Esophagus muscularis mucosa (tissue), 4 donors: ENCODE measurements at regions not wholly inside any gene's neighbourhood (a gene's known extent, or its start where the extent isn't known, plus 50 kb on each side); places are given as distances from the start of the nearest gene placed in this dataset.

Source experiments
- DNase-seq: peaks from one replicate; pipeline ENCODE4 v3.0.0-alpha.2; 2017; ENCODE audit errors: extremely low spot score
- H3K27ac ChIP-seq, 4 donors: fragments of 200-600 bp; sonication (generic); replicated peaks in 1 of 4; 1 replicate in 3 of 4; 2 replicates in 1 of 4; pipeline ENCODE4 v1.5.1; 2016 to 2019; ENCODE audit warnings: mild to moderate bottlenecking in 1 of 4
- H3K27me3 ChIP-seq, 4 donors: fragments of 200-600 bp; sonication (generic); one replicate each; pipeline versions ENCODE4 v1.5.1 to v1.6.0; 2016 to 2019
- H3K36me3 ChIP-seq, 4 donors: fragments of 200-600 bp; sonication (generic); one replicate each; pipeline ENCODE4 v1.5.1; 2016 to 2019
- H3K4me1 ChIP-seq, 4 donors: fragments of 200-600 bp; sonication (generic); one replicate each; pipeline ENCODE4 v1.5.1; 2016 to 2019
- H3K4me3 ChIP-seq, 4 donors: fragments of 200-600 bp; sonication (generic); 1 replicate in 2 of 4; 2 replicates in 2 of 4; pipeline ENCODE4 v1.5.1; 2016 to 2019; ENCODE audit warnings: mild to moderate bottlenecking in 4 of 4, moderate library complexity in 1 of 4
- H3K9me3 ChIP-seq, 4 donors: fragments of 200-600 bp; sonication (generic); 1 replicate in 3 of 4; 2 replicates in 1 of 4; pipeline ENCODE4 v1.5.1; 2016 to 2019
- CTCF ChIP-seq, 3 experiments: fragments of 200-600 bp in 2 of 3; fragments of 450-650 bp in 1 of 3; sonication (generic) in 2 of 3; IDR thresholded peaks; one replicate each; pipeline ENCODE4 v1.5.1; 2017 to 2019; ENCODE audit warnings: antibody characterized with exemption in 3 of 3, mild to moderate bottlenecking in 2 of 3, moderate library complexity in 1 of 3
- EP300 ChIP-seq: sonication (generic); formaldehyde crosslinking; IDR thresholded peaks from one replicate; pipeline ENCODE4 v1.6.1; 2017; ENCODE audit warnings: antibody characterized with exemption
- POLR2A ChIP-seq: fragments of 450-650 bp; IDR thresholded peaks from one replicate; pipeline ENCODE4 v1.6.1; 2017; ENCODE audit warnings: antibody characterized with exemption, moderate library complexity, mild to moderate bottlenecking, low read depth
- POLR2AphosphoS5 ChIP-seq, 2 donors: sonication (generic); formaldehyde crosslinking; IDR thresholded peaks; one replicate each; pipeline ENCODE4 v1.6.1; 2017; ENCODE audit warnings: antibody characterized with exemption in 2 of 2
- WGBS: methylation state at CpG from one replicate; pipeline ENCODE4 v1.1.5; 2018; 5-methylcytosine and 5-hydroxymethylcytosine counted together
- intact Hi-C: fragments of 100-400 bp; cut with DNase I; formaldehyde crosslinking; loops from one replicate; pipeline ENCODE4 v1.15.1; 2023

DNA sequence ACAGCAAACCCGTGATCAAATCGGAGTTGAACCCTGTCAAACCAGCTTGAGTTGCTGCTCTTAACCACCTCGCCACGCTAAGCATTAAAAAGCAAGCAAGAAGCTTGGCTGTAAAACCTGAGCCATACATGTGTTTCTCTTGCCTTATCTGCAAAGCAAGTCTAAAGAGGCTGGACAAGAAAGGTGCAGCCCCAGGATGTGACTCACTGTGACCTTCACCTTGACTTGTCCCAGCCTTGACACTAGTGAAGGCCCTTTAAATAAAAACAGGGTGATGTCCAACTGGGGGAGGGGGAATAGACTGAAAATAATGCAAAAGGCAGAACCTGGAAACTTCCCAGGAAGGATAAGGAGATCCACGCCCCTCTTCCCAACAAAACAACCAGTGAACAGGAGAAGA is 127.6 kb upstream of the NPAS2 start:
- no peak overlapping the region for H3K4me3 ChIP-seq
- no peak for TF ChIP-seq CTCF (IDR thresholded peaks at IDR 0.05)
- TF ChIP-seq POLR2AphosphoS5 (IDR thresholded peaks at IDR 0.05) = no peak
- TF ChIP-seq EP300 = no peak
- no peak for TF ChIP-seq POLR2A
- peaks cover 0 to 22% (median 14%) of the 10 kb centered on the region in 4 donors for H3K9me3 ChIP-seq
- DNase-seq = peak; percentile 19
- H3K36me3 ChIP-seq = no peaks in the 10 kb centered on the region
- intact Hi-C loops = no loop called here
- no peak overlapping the region for H3K27ac ChIP-seq
- H3K4me1 ChIP-seq = no peaks in the 10 kb centered on the region
- no peaks in the 10 kb centered on the region for H3K27me3 ChIP-seq
- 94% methylated on average over 5 of the region's 5 CpGs for WGBS

DNA sequence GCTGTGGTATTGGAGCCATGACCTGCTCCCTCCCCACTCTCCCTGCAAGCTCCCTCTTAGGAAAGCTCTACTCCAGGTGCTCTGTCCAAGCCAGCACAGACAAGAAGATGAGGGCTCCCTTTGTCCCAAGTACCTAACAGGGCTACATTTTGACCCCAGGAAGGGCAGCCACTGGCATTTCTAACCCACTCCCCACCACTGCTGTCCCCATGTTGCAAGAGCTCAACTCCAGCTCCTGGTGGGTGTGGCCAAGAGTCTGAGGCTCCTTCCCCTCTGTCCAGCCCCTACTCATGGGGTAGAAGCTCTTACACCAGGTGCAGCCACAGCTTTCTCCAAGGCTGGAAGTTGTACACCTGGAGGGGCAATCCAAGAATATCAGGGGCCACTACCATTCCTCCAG is 127.0 kb upstream of the NPAS2 start:
- intact Hi-C loops = no loop called here
- H3K27ac ChIP-seq = no peak overlapping the region
- TF ChIP-seq CTCF (IDR thresholded peaks at IDR 0.05) = no peak
- TF ChIP-seq POLR2A = no peak
- TF ChIP-seq POLR2AphosphoS5 (IDR thresholded peaks at IDR 0.05) = no peak
- H3K4me3 ChIP-seq = no peak overlapping the region
- H3K4me1 ChIP-seq = no peaks in the 10 kb centered on the region
- H3K36me3 ChIP-seq = no peaks in the 10 kb centered on the region
- peak; percentile 70 for DNase-seq
- no peaks in the 10 kb centered on the region for H3K27me3 ChIP-seq
- H3K9me3 ChIP-seq = peaks cover 0 to 26% (median 15%) of the 10 kb centered on the region in 4 donors

DNA sequence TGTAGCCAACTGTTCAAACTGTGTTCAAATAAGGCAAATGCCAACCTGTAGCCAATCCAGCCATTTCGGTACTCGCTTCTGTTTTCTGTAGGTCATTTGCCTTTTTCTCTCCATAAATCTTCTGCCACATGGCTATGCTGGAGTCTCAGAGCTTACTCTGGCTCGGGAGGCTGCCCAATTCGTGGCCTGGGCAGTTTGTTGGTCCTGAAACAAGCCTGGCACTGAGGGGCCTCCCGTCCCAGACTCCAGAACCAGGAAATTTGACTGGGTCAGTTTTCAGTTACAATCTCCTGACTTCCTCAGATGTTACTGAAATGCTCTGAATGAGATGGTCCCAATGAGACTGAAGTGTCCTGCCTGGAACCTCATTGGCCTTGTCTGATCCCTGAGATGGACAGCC is 120.8 kb upstream of the NPAS2 start:
- H3K4me3 ChIP-seq = no peak overlapping the region
- intact Hi-C loops = no loop called here
- H3K36me3 ChIP-seq = no peaks in the 10 kb centered on the region
- H3K27me3 ChIP-seq = no peaks in the 10 kb centered on the region
- WGBS = 83% methylated on average over 5 of the region's 5 CpGs
- peaks cover 0 to 23% (median 15%) of the 10 kb centered on the region in 4 donors for H3K9me3 ChIP-seq
- peak; percentile 75 for DNase-seq
- TF ChIP-seq CTCF (IDR thresholded peaks at IDR 0.05) (no peak), EP300 (no peak), POLR2AphosphoS5 (IDR thresholded peaks at IDR 0.05) (no peak), POLR2A (no peak)
- no peak overlapping the region for H3K27ac ChIP-seq
- peaks cover 0 to 13% (median 12%) of the 10 kb centered on the region in 4 donors for H3K4me1 ChIP-seq

DNA sequence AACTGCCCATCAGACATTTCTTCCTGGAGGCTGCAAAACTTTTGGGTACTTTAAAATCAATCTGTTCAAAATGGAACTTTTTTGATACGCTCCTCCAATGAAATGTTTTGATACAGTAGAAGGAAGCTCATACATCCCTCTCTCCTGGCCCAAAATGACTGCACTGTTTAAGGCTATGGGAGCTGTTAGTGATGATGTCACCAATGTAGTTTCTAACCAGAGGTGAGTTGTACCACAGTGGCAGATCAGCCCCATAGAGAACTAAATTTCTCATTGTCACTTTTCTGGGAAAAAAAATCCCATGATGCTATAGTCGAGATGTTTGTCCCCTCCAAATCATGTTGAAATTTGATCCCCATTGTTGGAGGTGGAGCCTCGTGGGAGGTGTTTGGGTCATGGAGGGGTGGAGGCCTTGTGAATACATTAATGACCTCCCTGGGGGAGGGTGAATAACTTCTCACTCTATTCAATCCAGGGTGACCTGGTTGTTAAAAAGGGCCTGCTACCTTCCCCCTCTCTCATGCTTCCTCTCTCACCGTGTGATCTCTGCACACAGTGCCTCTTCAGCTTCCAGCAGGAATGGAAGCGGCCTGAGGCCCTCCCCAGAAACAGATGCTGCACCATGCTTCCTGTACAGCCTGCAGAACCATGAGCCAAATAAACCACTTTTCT is 117.4 kb upstream of the NPAS2 start:
- no peaks in the 10 kb centered on the region for H3K27me3 ChIP-seq
- H3K4me3 ChIP-seq = no peak overlapping the region
- no peak for TF ChIP-seq EP300
- no peak for TF ChIP-seq POLR2A
- TF ChIP-seq CTCF (IDR thresholded peaks at IDR 0.05) = no peak
- no peak for TF ChIP-seq POLR2AphosphoS5 (IDR thresholded peaks at IDR 0.05)
- peak; percentile 74 for DNase-seq
- intact Hi-C loops = no loop called here
- H3K27ac ChIP-seq = no peak overlapping the region
- no peaks in the 10 kb centered on the region for H3K36me3 ChIP-seq
- H3K4me1 ChIP-seq = peaks cover 0 to 14% (median 12%) of the 10 kb centered on the region in 4 donors
- WGBS = 73% methylated on average over 5 of the region's 5 CpGs
- H3K9me3 ChIP-seq = peaks cover 0 to 3% (median under 1%) of the 10 kb centered on the region in 4 donors

DNA sequence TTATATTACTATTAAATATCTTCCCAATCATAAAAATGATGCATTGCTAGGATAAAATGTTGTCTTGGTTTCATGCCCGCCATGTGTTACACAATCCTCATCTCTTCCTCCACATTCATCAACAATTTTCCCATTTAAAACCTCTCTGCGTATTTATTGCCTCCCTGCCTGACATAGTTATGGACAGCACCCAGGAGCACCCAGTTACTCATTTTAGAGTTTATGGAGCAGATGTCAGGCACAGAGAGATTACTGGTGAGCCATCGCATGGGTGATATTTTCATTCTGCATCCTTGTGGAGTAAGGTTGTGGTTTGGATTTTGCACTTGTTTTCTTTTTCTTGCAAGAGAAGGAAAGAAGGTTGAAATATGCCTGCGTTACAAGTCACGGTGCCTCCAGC is 116.7 kb upstream of the NPAS2 start:
- WGBS = 51% methylated on average over 5 of the region's 5 CpGs
- Histone ChIP-seq H3K9me3 (no peaks in the 10 kb centered on the region), H3K27ac (no peak overlapping the region), H3K27me3 (no peaks in the 10 kb centered on the region), H3K36me3 (no peaks in the 10 kb centered on the region), H3K4me3 (no peak overlapping the region), H3K4me1 (peaks cover 0 to 14% (median 12%) of the 10 kb centered on the region in 4 donors)
- intact Hi-C loops = no loop called here
- peak; percentile 57 for DNase-seq
- TF ChIP-seq CTCF (IDR thresholded peaks at IDR 0.05) (no peak), POLR2AphosphoS5 (IDR thresholded peaks at IDR 0.05) (no peak), EP300 (no peak), POLR2A (no peak)
